Lung (tissue), 11 donors: ENCODE measurements at regions not wholly inside any gene's neighbourhood (a gene's known extent, or its start where the extent isn't known, plus 50 kb on each side); places are given as distances from the start of the nearest gene placed in this dataset.

Source experiments
- ATAC-seq: fragments of 200-7000 bp; cut with Tn5 transposase; one replicate; pipeline ENCODE4 v1.9.1; 2020; ENCODE audit warnings: moderate number of reproducible peaks; ENCODE audit not compliant: insufficient read depth, low FRiP score
- DNase-seq, 3 donors: peaks; one replicate each; pipeline ENCODE4 v3.0.0-alpha.2; 2013 to 2017
- H3K27ac ChIP-seq, 2 donors: one replicate each; pipeline ENCODE4 v1.5.1; 2013; ENCODE audit warnings: mild to moderate bottlenecking in 2 of 2, moderate library complexity in 2 of 2, control low read depth in 1 of 2, inconsistent platforms in 1 of 2, low read depth in 1 of 2, low read length in 1 of 2
- H3K27me3 ChIP-seq, 3 donors: one replicate each; pipeline ENCODE4 v1.5.1; 2013; ENCODE audit warnings: low read length in 2 of 3; ENCODE audit not compliant: control insufficient read depth in 3 of 3, insufficient read depth in 3 of 3
- H3K36me3 ChIP-seq, 4 donors: one replicate each; pipeline ENCODE4 v1.5.1; 2013; ENCODE audit warnings: low read length in 4 of 4, mild to moderate bottlenecking in 1 of 4, moderate library complexity in 1 of 4; ENCODE audit not compliant: control insufficient read depth in 4 of 4, insufficient read depth in 4 of 4
- H3K4me1 ChIP-seq, 5 donors: one replicate each; pipeline ENCODE4 v1.5.1; 2013; ENCODE audit warnings: low read length in 5 of 5, mild to moderate bottlenecking in 2 of 5, moderate library complexity in 1 of 5; ENCODE audit not compliant: control insufficient read depth in 5 of 5, insufficient read depth in 5 of 5
- H3K4me3 ChIP-seq: one replicate; pipeline ENCODE4 v1.5.1; 2013; ENCODE audit warnings: mild to moderate bottlenecking, control low read depth, moderate library complexity
- H3K9ac ChIP-seq, 2 donors: one replicate each; pipeline ENCODE4 v1.5.1; 2013; ENCODE audit warnings: low read length in 2 of 2, control low read depth in 1 of 2; ENCODE audit not compliant: insufficient read depth in 1 of 2
- H3K9me3 ChIP-seq, 4 donors: one replicate each; pipeline ENCODE4 v1.5.1; 2013; ENCODE audit warnings: low read length in 3 of 4, mild to moderate bottlenecking in 1 of 4, moderate library complexity in 1 of 4; ENCODE audit not compliant: control insufficient read depth in 4 of 4, insufficient read depth in 3 of 4
- WGBS, 2 donors: extraction: QIAGEN DNeasy Blood & Tissue Kit; methylation state at CpG; one replicate each; pipeline ENCODE4 v1.1.7; 2013; 5-methylcytosine and 5-hydroxymethylcytosine counted together
- TF ChIP-seq, protein P1 (sequence below): IDR thresholded peaks from 2 replicates; pipeline ENCODE4 v1.5.1; 2012; ENCODE audit warnings: mild to moderate bottlenecking; ENCODE audit errors: control extremely low read depth, extremely low read depth
- donor health status: control.
- donor health status: control.
- donor health status: Bipolar disorder and iron deficiency.
- donor health status: healthy.
- donor health status: DM: yes; HTN: yes; CAD: no.

DNA sequence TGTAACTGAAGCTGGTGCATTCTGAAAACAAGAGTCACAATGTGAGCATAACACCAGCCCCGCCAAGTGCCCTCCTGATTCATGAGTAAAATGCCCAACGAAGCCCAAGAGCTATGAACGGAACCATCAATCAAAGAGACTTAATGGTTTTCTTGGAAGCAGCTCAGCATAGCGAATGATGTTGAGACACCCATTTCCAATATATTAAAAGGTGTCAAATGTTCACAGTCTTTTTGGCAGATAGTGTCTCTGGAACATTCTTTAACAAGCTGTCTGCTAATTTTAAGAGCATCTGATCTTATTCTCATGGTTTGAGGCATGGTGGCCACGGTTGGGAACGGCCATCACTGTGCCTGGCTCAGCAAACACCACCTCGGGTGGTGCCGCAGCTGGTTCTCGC lies 133.4 kb upstream of the USP29 start:
- no peaks in the 10 kb centered on the region for H3K27me3 ChIP-seq
- no peak overlapping the region for H3K4me3 ChIP-seq
- no peaks in the 10 kb centered on the region for H3K36me3 ChIP-seq
- peaks cover 0 to 34% (median 0%) of the 10 kb centered on the region in 4 donors for H3K9me3 ChIP-seq
- 67 to 75% methylated on average over 9 of the region's 9 CpGs for WGBS, 2 donors
- TF ChIP-seq, protein P1, sequence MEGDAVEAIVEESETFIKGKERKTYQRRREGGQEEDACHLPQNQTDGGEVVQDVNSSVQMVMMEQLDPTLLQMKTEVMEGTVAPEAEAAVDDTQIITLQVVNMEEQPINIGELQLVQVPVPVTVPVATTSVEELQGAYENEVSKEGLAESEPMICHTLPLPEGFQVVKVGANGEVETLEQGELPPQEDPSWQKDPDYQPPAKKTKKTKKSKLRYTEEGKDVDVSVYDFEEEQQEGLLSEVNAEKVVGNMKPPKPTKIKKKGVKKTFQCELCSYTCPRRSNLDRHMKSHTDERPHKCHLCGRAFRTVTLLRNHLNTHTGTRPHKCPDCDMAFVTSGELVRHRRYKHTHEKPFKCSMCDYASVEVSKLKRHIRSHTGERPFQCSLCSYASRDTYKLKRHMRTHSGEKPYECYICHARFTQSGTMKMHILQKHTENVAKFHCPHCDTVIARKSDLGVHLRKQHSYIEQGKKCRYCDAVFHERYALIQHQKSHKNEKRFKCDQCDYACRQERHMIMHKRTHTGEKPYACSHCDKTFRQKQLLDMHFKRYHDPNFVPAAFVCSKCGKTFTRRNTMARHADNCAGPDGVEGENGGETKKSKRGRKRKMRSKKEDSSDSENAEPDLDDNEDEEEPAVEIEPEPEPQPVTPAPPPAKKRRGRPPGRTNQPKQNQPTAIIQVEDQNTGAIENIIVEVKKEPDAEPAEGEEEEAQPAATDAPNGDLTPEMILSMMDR: no peak
- H3K9ac ChIP-seq: no peak overlapping the region
- no peaks in the 10 kb centered on the region for H3K4me1 ChIP-seq
- H3K27ac ChIP-seq: no peak overlapping the region
- DNase-seq: no peak
- ATAC-seq: no peak

DNA sequence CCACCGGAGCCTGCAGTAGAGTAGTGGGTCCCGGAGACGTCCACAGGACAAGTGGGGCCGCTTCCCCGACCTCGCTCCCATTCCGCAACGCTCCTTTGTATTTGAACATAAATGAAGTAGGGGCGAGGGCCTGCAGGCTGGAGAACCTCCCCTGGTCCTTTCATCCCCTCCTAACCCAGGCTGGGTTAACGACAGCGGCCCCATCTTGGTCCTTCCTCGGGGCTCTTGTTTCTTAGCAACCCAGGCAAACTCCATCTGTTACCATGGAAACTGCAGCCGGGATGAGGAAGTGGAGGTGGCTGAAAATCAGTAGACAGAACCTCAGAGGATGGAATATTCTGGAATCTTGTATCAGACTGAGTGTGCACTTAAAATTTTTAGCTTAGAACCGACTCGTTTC lies 132.6 kb upstream of the USP29 start:
- TF ChIP-seq, protein P1: no peak

DNA sequence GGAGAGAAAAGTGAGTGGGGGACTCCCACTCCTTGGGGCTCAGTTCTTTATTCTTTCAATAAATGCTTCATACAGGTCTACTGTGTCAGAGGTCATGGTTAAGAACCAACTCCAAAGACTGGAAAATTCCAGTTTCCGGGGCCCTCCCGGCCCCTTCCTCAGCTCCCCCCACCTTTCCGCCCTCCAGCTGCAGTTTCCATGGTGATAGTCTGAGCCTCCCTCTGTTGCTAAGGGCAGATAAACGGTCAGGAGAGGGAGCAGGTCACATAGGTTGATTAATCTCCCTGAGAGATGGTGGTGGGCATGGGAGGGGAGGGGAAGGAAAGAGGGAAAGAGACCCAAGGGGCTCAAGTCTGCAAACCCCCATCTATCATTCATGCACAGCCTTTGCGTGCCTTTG lies 131.5 kb upstream of the USP29 start:
- Histone ChIP-seq H3K36me3 (no peaks in the 10 kb centered on the region), H3K27me3 (no peaks in the 10 kb centered on the region), H3K4me3 (no peak overlapping the region), H3K27ac (no peak overlapping the region), H3K4me1 (no peaks in the 10 kb centered on the region), H3K9ac (no peak overlapping the region), H3K9me3 (peaks cover 0 to 35% (median 0%) of the 10 kb centered on the region in 4 donors)
- TF ChIP-seq, protein P1: no peak
- 32% methylated on average over 5 of the region's 5 CpGs for WGBS, 2 donors
- ATAC-seq (no peak), DNase-seq (no peak)

More for the DNA sequence above, 132.6 kb upstream of the USP29 start:
- Histone ChIP-seq H3K9me3 (peaks cover 0 to 34% (median 0%) of the 10 kb centered on the region in 4 donors), H3K9ac (no peak overlapping the region), H3K27me3 (no peaks in the 10 kb centered on the region), H3K36me3 (no peaks in the 10 kb centered on the region), H3K4me1 (no peaks in the 10 kb centered on the region), H3K27ac (no peak overlapping the region), H3K4me3 (no peak overlapping the region)
- no peak for ATAC-seq
- 75 to 84% methylated on average over 15 of the region's 15 CpGs for WGBS, 2 donors
- no peak for DNase-seq

DNA sequence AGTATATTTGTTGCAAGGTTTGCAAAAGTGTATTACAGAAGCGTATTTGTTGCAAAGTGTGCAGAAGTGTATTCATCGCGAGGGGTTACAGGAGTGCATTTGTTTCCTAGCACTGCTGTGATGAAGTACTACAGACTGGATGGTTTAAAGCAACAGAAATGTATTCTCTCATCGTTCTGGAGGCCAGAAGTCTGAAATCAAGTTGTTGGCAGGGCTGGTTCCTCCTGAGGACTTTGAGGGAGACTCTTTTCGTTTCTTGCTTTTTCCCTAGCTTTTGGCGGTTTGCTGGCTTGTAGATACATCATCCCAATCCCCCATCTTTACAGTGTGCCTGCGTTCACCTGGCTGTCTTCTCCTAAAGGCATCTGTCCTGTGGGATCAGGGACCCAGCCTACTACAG lies 127.9 kb upstream of the USP29 start:
- DNase-seq: no peak
- Histone ChIP-seq H3K27me3 (no peaks in the 10 kb centered on the region), H3K4me3 (no peak overlapping the region), H3K4me1 (no peaks in the 10 kb centered on the region), H3K27ac (no peak overlapping the region), H3K9me3 (peaks cover 0 to 32% (median 0%) of the 10 kb centered on the region in 4 donors), H3K9ac (no peak overlapping the region), H3K36me3 (no peaks in the 10 kb centered on the region)
- WGBS, 2 donors: 68 to 78% methylated on average over 7 of the region's 7 CpGs
- TF ChIP-seq, protein P1: no peak
- no peak for ATAC-seq
